Gastroesophageal sphincter (tissue), 4 donors: ENCODE measurements at regions not wholly inside any gene's neighbourhood (a gene's known extent, or its start where the extent isn't known, plus 50 kb on each side); places are given as distances from the start of the nearest gene placed in this dataset.

ENCODE experiments used
- ATAC-seq: fragments of 150-250 bp; one replicate; pipeline ENCODE4 v1.9.1; 2016; ENCODE audit warnings: mild to moderate bottlenecking, moderate library complexity
- H3K27ac ChIP-seq, 4 donors: fragments of 200-600 bp; sonication (generic) in 3 of 4; 1 replicate in 3 of 4; 2 replicates in 1 of 4; pipeline ENCODE4 v1.5.1; 2016 to 2019
- H3K27me3 ChIP-seq: fragments of 200-600 bp; sonication (generic); one replicate; pipeline ENCODE4 v1.5.1; 2019
- H3K36me3 ChIP-seq, 2 donors: fragments of 200-600 bp; sonication (generic); one replicate each; pipeline ENCODE4 v1.5.1; 2019; ENCODE audit warnings: control low read depth in 1 of 2
- H3K4me1 ChIP-seq, 3 donors: fragments of 200-600 bp; sonication (generic); 1 replicate in 2 of 3; 2 replicates in 1 of 3; pipeline ENCODE4 v1.5.1; 2016 to 2019; ENCODE audit warnings: control low read depth in 2 of 3
- H3K4me3 ChIP-seq, 2 donors: fragments of 200-600 bp; sonication (generic); one replicate each; pipeline ENCODE4 v1.5.1; 2019; ENCODE audit warnings: mild to moderate bottlenecking in 1 of 2, moderate library complexity in 1 of 2
- H3K9me3 ChIP-seq, 3 donors: fragments of 200-600 bp; sonication (generic); one replicate each; pipeline ENCODE4 v1.5.1; 2017 to 2019; ENCODE audit warnings: control low read depth in 2 of 3
- EP300 ChIP-seq: sonication (generic); formaldehyde crosslinking; IDR thresholded peaks from one replicate; pipeline ENCODE4 v1.6.1; 2017; ENCODE audit warnings: antibody characterized with exemption, mild to moderate bottlenecking
- POLR2A ChIP-seq, 2 donors: fragments of 450-650 bp; IDR thresholded peaks; one replicate each; pipeline ENCODE4 v1.6.1; 2017; ENCODE audit warnings: antibody characterized with exemption in 2 of 2, mild to moderate bottlenecking in 2 of 2, moderate library complexity in 1 of 2
- POLR2AphosphoS5 ChIP-seq: sonication (generic); formaldehyde crosslinking; IDR thresholded peaks from one replicate; pipeline ENCODE4 v1.6.1; 2017; ENCODE audit warnings: antibody characterized with exemption
- WGBS, 2 donors: methylation state at CpG; one replicate each; pipeline ENCODE4 v1.1.5; 2018; ENCODE audit warnings: low coverage in 1 of 2; 5-methylcytosine and 5-hydroxymethylcytosine counted together
- TF ChIP-seq, protein P1 (sequence below), 4 experiments: fragments of 200-600 bp in 2 of 4; fragments of 450-650 bp in 2 of 4; sonication (generic) in 1 of 4; IDR thresholded peaks; one replicate each; pipeline ENCODE4 v1.5.1; 2017 to 2019; ENCODE audit warnings: antibody characterized with exemption in 4 of 4, mild to moderate bottlenecking in 2 of 4, moderate library complexity in 2 of 4

DNA sequence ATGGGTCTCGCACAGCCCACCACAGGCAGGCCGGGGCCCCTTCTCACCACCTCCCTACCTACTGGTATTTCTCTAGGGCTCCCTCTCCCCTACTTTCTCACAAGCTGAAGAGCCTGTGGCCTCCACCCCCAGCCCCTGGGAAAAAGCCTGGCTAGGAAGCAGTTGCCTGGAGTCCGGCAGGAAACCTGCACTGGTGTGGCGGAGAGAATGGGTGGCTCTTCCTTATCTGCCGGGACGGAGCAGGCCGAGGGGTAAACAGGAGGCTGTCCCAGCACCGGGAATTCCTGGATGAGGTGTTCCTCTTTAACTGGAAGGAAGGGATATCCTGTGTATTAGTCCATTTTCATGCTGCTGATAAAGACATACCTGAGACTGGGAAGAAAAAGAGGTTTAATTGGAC, 125.8 kb downstream of the TLR5 start:
- H3K4me3 ChIP-seq: no peak overlapping the region
- H3K4me1 ChIP-seq: no peaks in the 10 kb centered on the region
- no peaks in the 10 kb centered on the region for H3K9me3 ChIP-seq
- no peaks in the 10 kb centered on the region for H3K36me3 ChIP-seq
- peak; percentile 46 for ATAC-seq
- H3K27me3 ChIP-seq: no peaks in the 10 kb centered on the region
- TF ChIP-seq POLR2AphosphoS5: no peak
- TF ChIP-seq POLR2A (IDR thresholded peaks at IDR 0.05): no peak
- no peak for TF ChIP-seq EP300
- TF ChIP-seq, protein P1, sequence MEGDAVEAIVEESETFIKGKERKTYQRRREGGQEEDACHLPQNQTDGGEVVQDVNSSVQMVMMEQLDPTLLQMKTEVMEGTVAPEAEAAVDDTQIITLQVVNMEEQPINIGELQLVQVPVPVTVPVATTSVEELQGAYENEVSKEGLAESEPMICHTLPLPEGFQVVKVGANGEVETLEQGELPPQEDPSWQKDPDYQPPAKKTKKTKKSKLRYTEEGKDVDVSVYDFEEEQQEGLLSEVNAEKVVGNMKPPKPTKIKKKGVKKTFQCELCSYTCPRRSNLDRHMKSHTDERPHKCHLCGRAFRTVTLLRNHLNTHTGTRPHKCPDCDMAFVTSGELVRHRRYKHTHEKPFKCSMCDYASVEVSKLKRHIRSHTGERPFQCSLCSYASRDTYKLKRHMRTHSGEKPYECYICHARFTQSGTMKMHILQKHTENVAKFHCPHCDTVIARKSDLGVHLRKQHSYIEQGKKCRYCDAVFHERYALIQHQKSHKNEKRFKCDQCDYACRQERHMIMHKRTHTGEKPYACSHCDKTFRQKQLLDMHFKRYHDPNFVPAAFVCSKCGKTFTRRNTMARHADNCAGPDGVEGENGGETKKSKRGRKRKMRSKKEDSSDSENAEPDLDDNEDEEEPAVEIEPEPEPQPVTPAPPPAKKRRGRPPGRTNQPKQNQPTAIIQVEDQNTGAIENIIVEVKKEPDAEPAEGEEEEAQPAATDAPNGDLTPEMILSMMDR (IDR thresholded peaks at IDR 0.05): no peak
- 100% methylated on average over 1 of the region's 8 CpGs; no CpG with 5 or more reads in 1 of the 2 donors for WGBS, 2 donors
- peak overlapping the region in 1 of 4 donors; percentile 29 for H3K27ac ChIP-seq

- no peak for TF ChIP-seq EP300
- TF ChIP-seq, protein P1 (IDR thresholded peaks at IDR 0.05): no peak
- no peak for TF ChIP-seq POLR2A (IDR thresholded peaks at IDR 0.05)
- no peak for TF ChIP-seq POLR2AphosphoS5
- H3K27ac ChIP-seq: no peak overlapping the region
- no peak for ATAC-seq
- H3K9me3 ChIP-seq: no peaks in the 10 kb centered on the region
- H3K4me3 ChIP-seq: no peak overlapping the region
- H3K27me3 ChIP-seq: no peaks in the 10 kb centered on the region
- no peaks in the 10 kb centered on the region for H3K36me3 ChIP-seq
- WGBS, 2 donors: 100% methylated on average over 2 of the region's 7 CpGs; no CpG with 5 or more reads in 1 of the 2 donors
- H3K4me1 ChIP-seq: peaks cover 0 to 4% (median 0%) of the 10 kb centered on the region in 3 donors
Observed at GRCh38 chr1:223018534-223018933, 124.5 kb downstream of the TLR5 start.

DNA sequence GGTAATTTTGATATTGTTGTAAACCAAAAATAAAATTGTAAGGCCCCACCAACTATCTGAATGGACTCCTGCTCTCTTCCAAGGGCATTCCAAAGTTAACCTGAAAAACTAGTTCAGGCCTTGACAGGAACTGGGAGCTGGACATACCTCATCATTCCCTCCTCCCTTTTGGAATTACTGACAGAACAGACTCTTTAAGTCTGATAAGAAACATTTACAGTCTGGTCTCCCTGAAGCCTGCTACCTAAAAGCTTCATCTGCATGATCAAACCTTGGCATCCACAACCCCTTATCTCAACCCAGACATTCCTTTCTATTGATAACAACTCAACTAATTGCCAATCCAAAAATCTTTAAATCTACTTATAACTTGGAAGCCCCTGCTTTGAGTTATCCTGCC, 123.8 kb downstream of the TLR5 start:
- Histone ChIP-seq H3K4me1 (peaks cover 0 to 4% (median 0%) of the 10 kb centered on the region in 3 donors), H3K4me3 (no peak overlapping the region), H3K27ac (no peak overlapping the region), H3K27me3 (no peaks in the 10 kb centered on the region), H3K9me3 (no peaks in the 10 kb centered on the region), H3K36me3 (no peaks in the 10 kb centered on the region)
- ATAC-seq: no peak
- TF ChIP-seq EP300 (no peak), POLR2A (IDR thresholded peaks at IDR 0.05) (no peak), POLR2AphosphoS5 (no peak)
- TF ChIP-seq, protein P1 (IDR thresholded peaks at IDR 0.05): no peak

- no peak for TF ChIP-seq EP300
- TF ChIP-seq, protein P1 (IDR thresholded peaks at IDR 0.05): no peak
- TF ChIP-seq POLR2A (IDR thresholded peaks at IDR 0.05): no peak
- no peak for TF ChIP-seq POLR2AphosphoS5
- no peak overlapping the region for H3K4me3 ChIP-seq
- H3K27ac ChIP-seq: no peak overlapping the region
- H3K27me3 ChIP-seq: no peaks in the 10 kb centered on the region
- peaks cover 0 to 4% (median 0%) of the 10 kb centered on the region in 3 donors for H3K4me1 ChIP-seq
- no peaks in the 10 kb centered on the region for H3K9me3 ChIP-seq
- no peaks in the 10 kb centered on the region for H3K36me3 ChIP-seq
- no peak for ATAC-seq
- WGBS, 2 donors: 100% methylated on average over 2 to 4 of the region's 4 CpGs
Observed at GRCh38 chr1:223020770-223021169, 122.3 kb downstream of the TLR5 start.

DNA sequence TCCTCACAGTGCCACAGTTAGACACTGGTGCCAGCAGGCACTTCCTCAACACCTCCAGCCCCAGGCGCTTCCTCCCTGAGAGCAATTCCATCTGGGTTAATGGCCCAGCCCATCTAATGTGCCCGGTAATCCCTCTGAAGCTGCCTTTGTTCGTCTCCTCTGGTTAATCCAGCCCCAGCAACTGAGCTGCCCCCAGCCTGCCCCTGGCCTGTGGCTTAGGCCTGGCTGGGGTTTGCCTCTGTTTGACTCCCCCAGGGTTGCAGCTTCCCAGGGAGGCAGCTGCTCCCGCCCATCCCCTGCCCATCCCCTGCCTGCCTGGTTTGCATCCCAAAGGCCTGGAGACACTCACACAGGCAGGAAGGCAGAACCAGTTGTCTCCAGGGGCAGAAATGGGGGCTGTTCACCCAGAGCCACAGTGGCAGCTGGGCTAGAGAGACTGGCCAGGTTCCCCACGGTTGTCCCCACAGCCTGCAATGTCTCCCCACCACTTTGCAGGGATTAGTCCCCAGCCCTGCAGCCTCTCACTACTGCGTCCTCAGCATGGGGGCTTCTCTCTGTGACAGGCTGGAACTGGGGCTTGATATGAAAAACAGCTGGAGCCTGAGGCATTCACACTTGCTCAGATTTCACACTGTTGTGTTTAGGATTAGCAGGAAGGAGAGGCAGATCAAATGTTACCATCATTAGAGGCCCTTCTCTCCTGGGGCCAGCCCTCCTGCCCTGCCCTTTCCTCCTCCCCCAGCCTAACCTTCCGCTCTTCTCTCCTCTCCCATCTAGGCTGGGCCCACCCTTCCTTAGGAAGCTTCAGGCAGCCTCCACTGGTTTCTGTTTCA, 120.2 kb downstream of the TLR5 start:
- H3K4me3 ChIP-seq: no peak overlapping the region
- peaks cover 0 to 4% (median 0%) of the 10 kb centered on the region in 3 donors for H3K4me1 ChIP-seq
- WGBS, 2 donors: 68 to 80% methylated on average over 3 to 6 of the region's 7 CpGs
- no peak for ATAC-seq
- TF ChIP-seq POLR2A (IDR thresholded peaks at IDR 0.05) (no peak), POLR2AphosphoS5 (no peak), EP300 (no peak)
- TF ChIP-seq, protein P1 (IDR thresholded peaks at IDR 0.05): no peak
- H3K27me3 ChIP-seq: no peaks in the 10 kb centered on the region
- peak overlapping the region in 1 of 4 donors; percentile 11 for H3K27ac ChIP-seq
- no peaks in the 10 kb centered on the region for H3K36me3 ChIP-seq
- no peaks in the 10 kb centered on the region for H3K9me3 ChIP-seq
